Esophagus muscularis mucosa (tissue), 3 donors: ENCODE measurements at regions not wholly inside any gene's neighbourhood (a gene's known extent, or its start where the extent isn't known, plus 50 kb on each side); places are given as distances from the start of the nearest gene placed in this dataset.

ENCODE experiments used
- POLR2A ChIP-seq: fragments of 450-650 bp; IDR thresholded peaks from one replicate; pipeline ENCODE4 v1.6.1; 2017; ENCODE audit warnings: antibody characterized with exemption, moderate library complexity, mild to moderate bottlenecking, low read depth
- POLR2AphosphoS5 ChIP-seq, 2 donors: sonication (generic); formaldehyde crosslinking; IDR thresholded peaks; one replicate each; pipeline ENCODE4 v1.6.1; 2017; ENCODE audit warnings: antibody characterized with exemption in 2 of 2
- TF ChIP-seq, protein P1 (sequence below), 3 experiments: fragments of 200-600 bp in 2 of 3; fragments of 450-650 bp in 1 of 3; sonication (generic) in 2 of 3; IDR thresholded peaks; one replicate each; pipeline ENCODE4 v1.5.1; 2017 to 2019; ENCODE audit warnings: antibody characterized with exemption in 3 of 3, mild to moderate bottlenecking in 2 of 3, moderate library complexity in 1 of 3

DNA sequence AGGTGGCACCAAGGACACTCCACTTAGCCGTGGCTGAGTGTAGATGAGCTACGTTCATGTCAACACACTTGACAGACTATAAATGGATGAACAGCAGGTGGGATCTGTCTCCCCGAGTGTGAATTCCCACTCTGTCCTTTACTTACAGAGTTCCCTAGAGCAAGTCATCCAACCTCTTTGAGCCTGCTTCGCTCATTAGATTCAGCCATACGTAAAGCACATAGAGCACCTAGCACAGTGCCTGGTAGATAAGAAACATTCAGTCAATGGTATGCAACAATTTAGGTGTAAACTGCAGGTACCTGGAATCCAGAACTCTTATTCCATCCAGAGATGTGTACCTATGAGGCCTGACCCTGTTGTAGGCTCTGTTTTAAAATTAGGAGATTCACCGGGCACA lies 227.8 kb upstream of the C16orf82 start:
- TF ChIP-seq, protein P1, sequence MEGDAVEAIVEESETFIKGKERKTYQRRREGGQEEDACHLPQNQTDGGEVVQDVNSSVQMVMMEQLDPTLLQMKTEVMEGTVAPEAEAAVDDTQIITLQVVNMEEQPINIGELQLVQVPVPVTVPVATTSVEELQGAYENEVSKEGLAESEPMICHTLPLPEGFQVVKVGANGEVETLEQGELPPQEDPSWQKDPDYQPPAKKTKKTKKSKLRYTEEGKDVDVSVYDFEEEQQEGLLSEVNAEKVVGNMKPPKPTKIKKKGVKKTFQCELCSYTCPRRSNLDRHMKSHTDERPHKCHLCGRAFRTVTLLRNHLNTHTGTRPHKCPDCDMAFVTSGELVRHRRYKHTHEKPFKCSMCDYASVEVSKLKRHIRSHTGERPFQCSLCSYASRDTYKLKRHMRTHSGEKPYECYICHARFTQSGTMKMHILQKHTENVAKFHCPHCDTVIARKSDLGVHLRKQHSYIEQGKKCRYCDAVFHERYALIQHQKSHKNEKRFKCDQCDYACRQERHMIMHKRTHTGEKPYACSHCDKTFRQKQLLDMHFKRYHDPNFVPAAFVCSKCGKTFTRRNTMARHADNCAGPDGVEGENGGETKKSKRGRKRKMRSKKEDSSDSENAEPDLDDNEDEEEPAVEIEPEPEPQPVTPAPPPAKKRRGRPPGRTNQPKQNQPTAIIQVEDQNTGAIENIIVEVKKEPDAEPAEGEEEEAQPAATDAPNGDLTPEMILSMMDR (IDR thresholded peaks at IDR 0.05) = no peak
- TF ChIP-seq POLR2A (no peak), POLR2AphosphoS5 (IDR thresholded peaks at IDR 0.05) (no peak)
